AG09319 (cell line): ENCODE measurements at regions not wholly inside any gene's neighbourhood (a gene's known extent, or its start where the extent isn't known, plus 50 kb on each side); places are given as distances from the start of the nearest gene placed in this dataset.

Experiments used
- DNase-seq: peaks from one replicate; pipeline ENCODE4 v3.0.0-alpha.2; 2010; ENCODE audit warnings: low read depth; ENCODE audit errors: extremely low read depth
- TF ChIP-seq, protein P1 (sequence below): IDR thresholded peaks from 2 replicates; pipeline ENCODE4 v1.5.1; 2011; ENCODE audit warnings: low read depth, mild to moderate bottlenecking, inconsistent platforms, low read length, moderate library complexity

DNA sequence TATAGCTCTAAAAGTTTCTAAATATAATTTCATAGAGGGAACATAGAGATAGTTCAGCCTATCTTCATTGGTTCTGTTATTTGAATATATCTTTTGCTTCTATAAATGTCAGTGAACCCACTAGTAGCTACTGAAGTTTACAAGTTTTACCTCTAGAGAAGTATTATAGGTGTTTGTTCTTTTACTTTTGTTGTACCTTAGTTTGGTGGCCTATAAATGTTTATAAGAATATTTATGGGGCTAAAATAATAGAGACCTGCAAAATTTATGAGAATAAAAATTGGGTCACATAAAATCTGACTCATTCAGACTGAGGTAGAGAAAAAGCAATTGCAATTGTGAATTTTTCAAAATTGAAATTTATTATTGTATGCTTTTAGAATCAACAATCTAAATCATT is 162.6 kb downstream of the SERPINI1 start:
- TF ChIP-seq, protein P1, sequence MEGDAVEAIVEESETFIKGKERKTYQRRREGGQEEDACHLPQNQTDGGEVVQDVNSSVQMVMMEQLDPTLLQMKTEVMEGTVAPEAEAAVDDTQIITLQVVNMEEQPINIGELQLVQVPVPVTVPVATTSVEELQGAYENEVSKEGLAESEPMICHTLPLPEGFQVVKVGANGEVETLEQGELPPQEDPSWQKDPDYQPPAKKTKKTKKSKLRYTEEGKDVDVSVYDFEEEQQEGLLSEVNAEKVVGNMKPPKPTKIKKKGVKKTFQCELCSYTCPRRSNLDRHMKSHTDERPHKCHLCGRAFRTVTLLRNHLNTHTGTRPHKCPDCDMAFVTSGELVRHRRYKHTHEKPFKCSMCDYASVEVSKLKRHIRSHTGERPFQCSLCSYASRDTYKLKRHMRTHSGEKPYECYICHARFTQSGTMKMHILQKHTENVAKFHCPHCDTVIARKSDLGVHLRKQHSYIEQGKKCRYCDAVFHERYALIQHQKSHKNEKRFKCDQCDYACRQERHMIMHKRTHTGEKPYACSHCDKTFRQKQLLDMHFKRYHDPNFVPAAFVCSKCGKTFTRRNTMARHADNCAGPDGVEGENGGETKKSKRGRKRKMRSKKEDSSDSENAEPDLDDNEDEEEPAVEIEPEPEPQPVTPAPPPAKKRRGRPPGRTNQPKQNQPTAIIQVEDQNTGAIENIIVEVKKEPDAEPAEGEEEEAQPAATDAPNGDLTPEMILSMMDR = no peak
- DNase-seq = no peak

DNA sequence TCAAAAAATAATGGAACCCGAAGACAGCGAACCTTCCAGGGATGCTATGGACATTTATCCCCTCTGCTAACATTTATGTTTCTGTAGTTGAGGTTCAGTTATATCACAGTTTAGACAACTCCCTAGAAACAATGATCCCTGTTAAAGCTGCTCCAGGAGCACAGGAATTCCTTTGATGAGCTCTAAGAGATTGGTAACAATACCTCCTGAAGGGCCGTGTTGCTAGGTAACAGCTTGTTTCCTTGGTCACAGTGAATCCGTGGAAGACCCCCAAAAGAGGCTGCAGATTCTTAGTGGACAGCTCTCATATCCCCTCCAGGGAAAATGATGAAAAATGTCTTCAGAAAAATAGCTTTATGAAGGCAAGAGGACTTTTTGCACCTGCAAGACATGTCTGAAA is 160.2 kb downstream of the SERPINI1 start:
- no peak for DNase-seq
- TF ChIP-seq, protein P1 = no peak

DNA sequence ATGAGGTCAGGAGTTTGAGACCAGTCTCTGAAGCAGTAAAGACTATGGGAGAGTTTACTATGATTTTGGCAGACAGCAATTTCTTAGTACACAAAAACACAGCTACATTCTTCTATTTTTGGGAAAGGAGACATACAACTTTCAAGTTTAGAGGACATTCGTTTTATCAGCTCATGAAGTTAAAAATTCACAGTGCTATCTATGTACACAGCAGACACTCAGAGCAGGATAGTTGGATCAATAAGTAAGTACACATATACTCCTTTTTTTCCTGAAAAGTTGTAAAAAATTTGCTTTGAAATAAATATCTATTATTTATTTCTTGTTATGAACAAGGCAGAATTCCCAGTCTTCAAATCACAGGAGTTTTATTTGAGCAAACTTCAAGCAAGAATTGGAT is 159.7 kb downstream of the SERPINI1 start:
- TF ChIP-seq, protein P1 = no peak
- DNase-seq = no peak

DNA sequence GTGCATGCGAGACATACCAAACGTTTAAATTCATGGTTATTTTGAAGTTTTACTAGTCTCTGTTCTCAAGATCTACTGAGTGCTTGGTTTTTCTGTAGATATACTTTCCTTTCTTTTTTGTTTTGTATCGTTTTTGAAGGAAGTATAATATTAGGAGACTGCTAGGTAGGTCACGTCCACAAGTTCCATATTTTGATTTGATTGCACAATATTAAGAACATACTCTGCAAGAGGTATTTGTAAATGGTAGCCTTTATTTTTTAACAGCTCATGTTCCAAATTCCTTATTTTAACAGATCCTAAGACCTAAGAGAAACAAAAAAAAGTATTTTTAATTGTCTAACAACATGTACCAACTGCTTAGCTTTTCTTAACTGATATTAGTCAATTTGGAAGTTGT is 156.7 kb downstream of the SERPINI1 start:
- TF ChIP-seq, protein P1 = no peak
- no peak for DNase-seq

DNA sequence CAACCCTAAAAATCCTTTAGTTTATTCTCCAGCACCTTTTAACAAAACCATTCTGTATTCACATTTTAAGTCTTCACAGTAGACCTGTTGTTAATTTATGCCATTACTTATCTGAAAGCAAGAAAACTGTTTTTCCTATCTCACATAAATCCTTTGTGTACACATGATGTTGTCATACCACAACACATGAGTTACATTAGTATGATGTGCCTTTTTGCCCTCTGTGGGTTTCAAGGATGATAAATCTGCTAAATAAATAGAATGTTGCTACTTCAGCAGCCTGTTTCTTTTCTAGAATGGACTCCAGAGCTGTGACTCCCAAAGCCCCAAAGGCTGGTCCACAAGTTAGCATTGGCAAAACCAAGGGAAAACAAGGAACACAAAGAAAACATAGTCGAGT is 151.6 kb downstream of the SERPINI1 start:
- TF ChIP-seq, protein P1 = no peak
- peak; percentile 12 for DNase-seq

DNA sequence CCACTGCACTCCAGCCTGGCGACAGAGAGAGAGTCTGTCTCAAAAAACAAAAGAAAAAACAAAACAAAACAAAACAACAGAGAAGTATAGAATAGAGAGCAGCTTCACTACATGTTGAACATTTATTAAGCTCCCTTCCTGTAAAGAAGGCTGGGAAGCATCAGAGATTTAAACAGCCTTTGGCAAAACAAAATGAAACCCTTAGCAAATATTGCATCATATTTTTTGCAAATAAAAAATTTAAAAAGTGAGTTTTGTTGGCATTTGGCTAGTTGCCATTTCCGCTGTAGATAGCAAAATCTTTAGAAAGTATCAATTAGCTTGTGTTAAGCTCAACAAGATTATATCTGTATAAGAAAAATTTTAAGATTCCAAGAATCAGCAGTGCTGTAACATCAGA is 151.2 kb downstream of the SERPINI1 start:
- no peak for DNase-seq
- TF ChIP-seq, protein P1 = no peak

DNA sequence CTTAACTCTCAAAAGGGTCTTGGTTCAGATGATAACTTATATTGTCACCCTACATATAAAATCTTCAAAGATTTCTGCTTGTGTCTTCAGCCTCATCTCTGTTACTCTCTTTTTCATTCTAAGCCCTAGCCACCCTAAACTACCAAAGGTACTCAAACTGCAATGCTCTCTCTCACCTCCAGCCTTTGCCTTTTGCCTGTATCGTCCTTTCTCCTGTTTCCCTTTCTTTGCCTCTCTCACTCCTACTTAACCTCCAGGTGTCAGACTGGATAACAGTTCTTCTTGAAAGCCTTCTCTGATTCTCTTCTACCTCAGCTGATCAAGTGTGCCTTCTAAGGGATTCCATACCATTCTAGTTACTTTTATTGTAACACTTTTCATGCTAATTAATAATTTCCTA is 149.8 kb downstream of the SERPINI1 start:
- no peak for DNase-seq
- TF ChIP-seq, protein P1 = no peak

DNA sequence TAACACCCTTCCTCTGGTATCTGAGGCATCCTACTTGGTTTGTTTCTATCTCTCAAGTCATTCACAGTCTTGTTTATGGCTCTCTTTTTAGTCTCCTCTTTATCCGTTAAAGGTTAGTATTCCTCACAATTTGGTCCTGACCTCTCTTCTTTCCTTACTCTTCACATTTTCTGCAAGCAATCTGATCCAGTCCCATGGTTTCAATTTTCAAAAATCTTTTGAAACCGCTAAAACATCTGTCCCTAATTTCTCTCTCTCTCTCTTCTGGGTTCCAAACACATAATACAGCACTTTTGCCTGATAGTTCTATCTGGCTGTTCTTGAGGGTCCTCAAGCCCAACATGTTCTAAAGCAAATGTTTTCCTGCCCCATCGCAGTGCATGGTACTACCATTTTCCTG is 149.0 kb downstream of the SERPINI1 start:
- TF ChIP-seq, protein P1 = no peak
- DNase-seq = no peak
